DOHH2 (cell line): ENCODE measurements at regions not wholly inside any gene's neighbourhood (a gene's known extent, or its start where the extent isn't known, plus 50 kb on each side); places are given as distances from the start of the nearest gene placed in this dataset.

Experiments
- H3F3A ChIP-seq: fragments of 200-600 bp; sonication (generic), shearing (Covaris generic); 2 replicates; pipeline ENCODE4 v1.6.0; 2016; ENCODE audit warnings: antibody characterized with exemption, mild to moderate bottlenecking; ENCODE audit not compliant: control insufficient read depth, insufficient read depth
- H3K27ac ChIP-seq: fragments of 200-600 bp; sonication (generic); 2 replicates; pipeline ENCODE4 v1.5.1; 2014; ENCODE audit warnings: low read depth, mild to moderate bottlenecking, low read length, moderate library complexity
- H3K27me3 ChIP-seq: fragments of 200-600 bp; sonication (generic); 2 replicates; pipeline ENCODE4 v1.6.1; 2014; ENCODE audit warnings: mild to moderate bottlenecking, low read length, mixed read lengths; ENCODE audit not compliant: control insufficient read depth
- H3K36me3 ChIP-seq: fragments of 200-600 bp; sonication (generic); 2 replicates; pipeline ENCODE4 v1.6.1; 2014; ENCODE audit warnings: mild to moderate bottlenecking, low read length, moderate library complexity, mixed read lengths; ENCODE audit not compliant: control insufficient read depth
- H3K4me1 ChIP-seq: fragments of 200-600 bp; sonication (generic); 2 replicates; pipeline ENCODE4 v1.6.1; 2014; ENCODE audit warnings: mild to moderate bottlenecking, low read length, mixed read lengths; ENCODE audit not compliant: control insufficient read depth
- H3K4me2 ChIP-seq: fragments of 200-600 bp; sonication (generic); 2 replicates; pipeline ENCODE4 v1.6.0; 2014; ENCODE audit warnings: mild to moderate bottlenecking, low read length, moderate library complexity
- H3K4me3 ChIP-seq: fragments of 200-600 bp; sonication (generic); 2 replicates; pipeline ENCODE4 v1.5.1; 2014; ENCODE audit warnings: mild to moderate bottlenecking, low read length, mixed read lengths
- H3K79me2 ChIP-seq: fragments of 200-600 bp; sonication (generic); 2 replicates; pipeline ENCODE4 v1.6.1; 2014; ENCODE audit warnings: mild to moderate bottlenecking, low read length, mixed read lengths; ENCODE audit not compliant: control insufficient read depth
- H3K9me2 ChIP-seq: fragments of 200-600 bp; sonication (generic); replicated peaks from 2 replicates; pipeline ENCODE4 v1.6.1; 2014; ENCODE audit warnings: mild to moderate bottlenecking, low read length, mixed read lengths; ENCODE audit not compliant: control insufficient read depth
- H3K9me3 ChIP-seq: fragments of 200-600 bp; sonication (generic); 2 replicates; pipeline ENCODE4 v1.6.1; 2014; ENCODE audit warnings: antibody characterized with exemption, low read length, mixed read lengths; ENCODE audit not compliant: control insufficient read depth, insufficient read depth
- H4K20me1 ChIP-seq: fragments of 200-600 bp; sonication (generic); 2 replicates; pipeline ENCODE4 v1.6.0; 2014; ENCODE audit warnings: low read depth, mild to moderate bottlenecking, antibody characterized with exemption, low read length, moderate library complexity; ENCODE audit not compliant: control insufficient read depth, insufficient read depth
- EZH2phosphoT487 ChIP-seq: fragments of 200-600 bp; sonication (generic); IDR thresholded peaks from 2 replicates; pipeline ENCODE4 v1.6.1; 2017; ENCODE audit warnings: borderline replicate concordance, mild to moderate bottlenecking, antibody characterized with exemption, low read length, moderate library complexity, mixed read lengths
- TF ChIP-seq, protein P1 (sequence below): fragments of 200-600 bp; sonication (generic); IDR thresholded peaks from one replicate; pipeline ENCODE4 v1.5.1; 2014; ENCODE audit warnings: antibody characterized with exemption, mild to moderate bottlenecking, low read depth, low read length; ENCODE audit not compliant: poor library complexity, severe bottlenecking

DNA sequence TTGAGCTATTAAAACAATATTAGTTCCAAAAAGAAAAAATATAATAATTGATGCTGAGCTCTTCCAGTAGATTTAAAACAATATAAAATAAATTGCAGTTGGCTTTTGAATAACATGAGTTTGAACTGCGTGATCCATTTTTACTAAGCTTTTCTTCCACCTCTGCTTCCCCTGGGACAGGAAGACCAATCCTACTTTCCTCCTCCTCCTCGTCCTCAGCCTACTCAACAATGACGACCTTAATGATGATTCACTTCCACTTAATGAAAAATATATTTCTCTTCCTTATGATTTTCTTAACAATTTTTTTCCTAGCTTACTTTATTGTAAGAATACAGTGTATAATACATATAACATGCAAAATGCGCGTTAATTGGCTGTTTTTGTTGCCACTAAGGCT is 78.9 kb upstream of the THRB start:
- H3F3A ChIP-seq, result no peaks in the 10 kb centered on the region
- H3K9me3 ChIP-seq, result no peaks in the 10 kb centered on the region
- no peak overlapping the region for H3K4me3 ChIP-seq
- TF ChIP-seq EZH2phosphoT487, result no peak
- TF ChIP-seq, protein P1, sequence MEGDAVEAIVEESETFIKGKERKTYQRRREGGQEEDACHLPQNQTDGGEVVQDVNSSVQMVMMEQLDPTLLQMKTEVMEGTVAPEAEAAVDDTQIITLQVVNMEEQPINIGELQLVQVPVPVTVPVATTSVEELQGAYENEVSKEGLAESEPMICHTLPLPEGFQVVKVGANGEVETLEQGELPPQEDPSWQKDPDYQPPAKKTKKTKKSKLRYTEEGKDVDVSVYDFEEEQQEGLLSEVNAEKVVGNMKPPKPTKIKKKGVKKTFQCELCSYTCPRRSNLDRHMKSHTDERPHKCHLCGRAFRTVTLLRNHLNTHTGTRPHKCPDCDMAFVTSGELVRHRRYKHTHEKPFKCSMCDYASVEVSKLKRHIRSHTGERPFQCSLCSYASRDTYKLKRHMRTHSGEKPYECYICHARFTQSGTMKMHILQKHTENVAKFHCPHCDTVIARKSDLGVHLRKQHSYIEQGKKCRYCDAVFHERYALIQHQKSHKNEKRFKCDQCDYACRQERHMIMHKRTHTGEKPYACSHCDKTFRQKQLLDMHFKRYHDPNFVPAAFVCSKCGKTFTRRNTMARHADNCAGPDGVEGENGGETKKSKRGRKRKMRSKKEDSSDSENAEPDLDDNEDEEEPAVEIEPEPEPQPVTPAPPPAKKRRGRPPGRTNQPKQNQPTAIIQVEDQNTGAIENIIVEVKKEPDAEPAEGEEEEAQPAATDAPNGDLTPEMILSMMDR, result no peak
- H3K36me3 ChIP-seq, result no peaks in the 10 kb centered on the region
- H3K4me1 ChIP-seq, result no peaks in the 10 kb centered on the region
- H4K20me1 ChIP-seq, result no peaks in the 10 kb centered on the region
- H3K79me2 ChIP-seq, result no peaks in the 10 kb centered on the region
- H3K27ac ChIP-seq, result no peak overlapping the region
- no peak overlapping the region for H3K4me2 ChIP-seq
- H3K9me2 ChIP-seq, result no peaks in the 10 kb centered on the region
- no peaks in the 10 kb centered on the region for H3K27me3 ChIP-seq

DNA sequence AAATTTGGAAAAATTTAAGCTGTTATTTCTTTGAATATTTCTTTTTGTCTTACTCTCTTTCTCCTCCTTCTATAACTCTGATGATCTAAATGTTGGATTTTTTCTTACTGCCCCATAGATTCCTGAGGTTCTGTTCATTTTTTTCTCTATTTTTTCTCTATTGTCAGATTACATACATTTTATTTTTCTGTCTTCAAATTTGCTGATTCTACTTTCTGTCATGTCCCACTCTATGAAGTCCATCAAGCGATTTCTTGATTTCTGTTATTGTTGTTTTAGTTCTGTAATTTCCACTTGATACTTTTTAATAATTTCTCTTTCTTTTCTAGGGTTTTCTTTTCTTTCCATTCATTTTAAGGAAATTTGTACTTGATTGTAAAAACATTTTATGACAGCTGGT is 83.7 kb upstream of the THRB start:
- no peaks in the 10 kb centered on the region for H3K27me3 ChIP-seq
- no peaks in the 10 kb centered on the region for H4K20me1 ChIP-seq
- H3K79me2 ChIP-seq, result no peaks in the 10 kb centered on the region
- H3K4me2 ChIP-seq, result no peak overlapping the region
- H3K27ac ChIP-seq, result no peak overlapping the region
- H3K9me3 ChIP-seq, result no peaks in the 10 kb centered on the region
- H3K36me3 ChIP-seq, result no peaks in the 10 kb centered on the region
- TF ChIP-seq EZH2phosphoT487, result no peak
- TF ChIP-seq, protein P1, result no peak
- H3K9me2 ChIP-seq, result no peaks in the 10 kb centered on the region
- no peaks in the 10 kb centered on the region for H3K4me1 ChIP-seq
- H3K4me3 ChIP-seq, result no peak overlapping the region
- no peaks in the 10 kb centered on the region for H3F3A ChIP-seq

DNA sequence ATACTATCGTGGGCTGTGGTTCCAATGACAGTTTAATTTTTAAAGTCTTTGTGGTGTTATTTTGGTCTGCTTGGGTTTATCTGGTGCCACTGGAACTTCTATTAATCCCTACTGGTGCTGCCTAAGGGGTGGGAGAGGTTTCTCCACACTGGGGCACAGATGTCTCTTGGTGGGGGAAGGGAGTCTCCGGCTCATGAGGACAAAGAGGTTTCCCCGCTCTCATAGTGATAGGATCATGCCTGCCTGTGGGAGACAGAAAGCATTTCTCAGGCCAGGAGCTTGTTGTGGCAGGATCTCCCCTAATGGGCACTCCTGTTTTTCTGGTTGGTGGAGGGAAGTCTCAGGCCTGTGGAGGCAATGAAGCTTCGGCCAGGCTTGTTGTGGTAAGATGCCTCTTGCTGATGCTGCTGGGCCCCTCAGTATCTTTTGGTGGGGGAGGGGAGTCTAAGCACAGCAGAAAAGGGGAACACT is 84.3 kb upstream of the THRB start:
- Histone ChIP-seq H3F3A (no peaks in the 10 kb centered on the region), H3K4me3 (no peak overlapping the region), H4K20me1 (no peaks in the 10 kb centered on the region), H3K36me3 (no peaks in the 10 kb centered on the region), H3K9me3 (no peaks in the 10 kb centered on the region), H3K79me2 (no peaks in the 10 kb centered on the region), H3K9me2 (no peaks in the 10 kb centered on the region), H3K27ac (no peak overlapping the region), H3K4me2 (no peak overlapping the region), H3K27me3 (no peaks in the 10 kb centered on the region), H3K4me1 (no peaks in the 10 kb centered on the region)
- TF ChIP-seq, protein P1, result no peak
- TF ChIP-seq EZH2phosphoT487, result no peak
